GM18870 (cell line): ENCODE measurements at regions not wholly inside any gene's neighbourhood (a gene's known extent, or its start where the extent isn't known, plus 50 kb on each side); places are given as distances from the start of the nearest gene placed in this dataset.
"Not testable (repeated sequence)": the region's sequence is repeated elsewhere in the genome, so short reads cannot be mapped to it uniquely, and the experiment has no call there.

ENCODE experiments used
- ATAC-seq: cut with Tn5 transposase; IDR thresholded peaks from one replicate; pipeline ENCODE4 v1.9.1; 2021; ENCODE audit warnings: moderate library complexity; ENCODE audit not compliant: unreplicated experiment

DNA sequence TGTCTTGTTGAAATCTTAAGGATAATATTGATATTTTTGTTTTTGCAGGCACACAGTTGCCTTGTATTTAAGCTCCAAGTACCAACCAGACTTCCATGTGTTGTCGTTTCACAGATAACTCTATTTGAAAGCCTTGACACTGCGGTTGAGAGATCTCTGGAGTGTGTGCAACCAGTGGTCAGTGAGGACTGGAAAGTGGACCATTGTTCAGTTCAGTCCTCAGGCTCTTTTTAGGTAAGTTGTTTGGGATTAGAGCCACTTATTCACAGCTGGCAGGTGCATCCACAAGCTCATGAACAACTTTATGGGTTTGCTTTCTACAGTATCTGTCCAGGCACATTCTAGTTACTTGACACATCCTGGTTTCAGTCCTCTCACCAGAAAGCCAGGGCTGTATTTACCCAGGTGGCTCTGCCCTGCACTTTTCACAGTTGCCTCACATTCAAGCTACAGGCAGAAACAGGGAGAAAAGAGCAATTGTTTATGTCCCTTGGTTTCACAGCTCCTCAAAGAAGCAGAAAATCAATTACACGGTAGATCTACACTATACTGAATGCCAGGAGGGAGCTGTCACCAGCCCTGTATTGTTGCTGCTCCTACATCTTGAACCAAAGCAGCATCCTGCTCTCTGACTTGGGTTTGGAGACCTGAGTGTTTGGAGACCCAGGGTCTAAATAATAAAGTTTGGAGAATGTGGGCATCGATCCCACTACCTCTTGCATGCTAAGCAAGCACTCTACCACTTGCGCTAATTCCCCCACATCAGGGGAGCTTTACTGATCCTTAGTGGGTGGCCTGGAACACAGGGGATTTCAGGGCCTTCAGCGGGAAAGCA, 543.3 kb downstream of the PRIM2 start:
- not testable (repeated sequence) for ATAC-seq

GRCh38 chr6:57870083-57870482, 552.7 kb downstream of the PRIM2 start:
- ATAC-seq: not testable (repeated sequence)

- ATAC-seq: not testable (repeated sequence)
These were observed 556.0 kb downstream of the PRIM2 start for GRCh38 chr6:57873424-57873823.

DNA sequence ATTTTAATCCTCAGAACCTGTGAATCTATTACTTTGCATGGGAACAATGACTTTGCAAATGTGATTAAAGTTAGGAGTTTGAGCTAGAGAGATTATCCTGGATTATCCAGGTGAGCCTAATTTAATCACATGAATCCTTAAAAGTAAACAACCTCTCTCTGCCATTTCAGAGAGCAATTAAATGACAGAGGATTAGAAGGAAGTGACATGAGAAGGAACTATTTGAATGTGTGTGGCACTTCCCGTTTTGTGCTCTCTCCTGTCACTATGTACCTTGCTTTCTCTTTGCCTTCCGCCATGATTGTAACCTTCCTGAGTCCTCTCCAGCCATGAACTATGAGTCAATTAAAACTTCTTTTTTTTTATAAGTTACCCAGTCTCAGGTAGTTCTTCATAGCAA, 559.2 kb downstream of the PRIM2 start:
- ATAC-seq: not testable (repeated sequence)

DNA sequence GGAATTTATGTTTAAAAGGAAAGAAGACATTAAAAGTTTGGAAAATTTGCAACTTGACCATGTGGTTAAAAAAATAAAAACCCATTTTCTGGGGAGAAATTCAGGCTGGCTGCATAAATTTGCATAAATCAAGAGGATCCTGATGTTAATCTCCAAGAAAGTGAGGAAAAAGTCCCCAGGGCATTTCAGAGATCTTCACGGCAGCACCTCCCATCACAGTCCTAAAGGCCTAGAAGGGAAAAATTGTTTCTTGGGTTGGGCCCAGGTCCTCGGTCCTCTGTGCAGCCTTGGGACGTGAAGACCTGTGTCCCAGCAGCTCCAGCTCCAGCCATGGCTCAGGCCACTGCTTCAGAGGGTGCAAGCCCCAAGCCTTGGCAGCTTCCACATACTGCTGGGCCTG, 560.3 kb downstream of the PRIM2 start:
- not testable (repeated sequence) for ATAC-seq

- ATAC-seq: not testable (repeated sequence)
These were observed 561.4 kb downstream of the PRIM2 start for GRCh38 chr6:57878792-57879191.

DNA sequence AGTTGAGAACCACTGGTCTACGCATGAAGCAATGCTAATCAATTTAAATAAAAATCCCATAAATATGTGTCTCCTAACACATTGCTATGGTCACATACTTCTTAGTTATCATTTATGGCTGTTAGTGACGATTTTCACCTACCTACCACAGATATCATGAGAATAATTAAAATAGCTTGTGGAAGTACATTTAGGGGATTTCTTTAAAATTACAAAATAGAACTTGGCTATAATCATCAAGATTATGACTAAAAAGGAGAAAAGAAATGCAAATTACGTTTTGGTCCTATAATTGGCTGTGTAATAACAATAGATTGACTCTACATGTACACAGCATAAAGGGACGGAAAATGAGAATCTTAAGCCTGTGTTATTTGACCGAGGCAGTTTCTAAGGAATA, 581.4 kb downstream of the PRIM2 start:
- ATAC-seq: peak; percentile 72

DNA sequence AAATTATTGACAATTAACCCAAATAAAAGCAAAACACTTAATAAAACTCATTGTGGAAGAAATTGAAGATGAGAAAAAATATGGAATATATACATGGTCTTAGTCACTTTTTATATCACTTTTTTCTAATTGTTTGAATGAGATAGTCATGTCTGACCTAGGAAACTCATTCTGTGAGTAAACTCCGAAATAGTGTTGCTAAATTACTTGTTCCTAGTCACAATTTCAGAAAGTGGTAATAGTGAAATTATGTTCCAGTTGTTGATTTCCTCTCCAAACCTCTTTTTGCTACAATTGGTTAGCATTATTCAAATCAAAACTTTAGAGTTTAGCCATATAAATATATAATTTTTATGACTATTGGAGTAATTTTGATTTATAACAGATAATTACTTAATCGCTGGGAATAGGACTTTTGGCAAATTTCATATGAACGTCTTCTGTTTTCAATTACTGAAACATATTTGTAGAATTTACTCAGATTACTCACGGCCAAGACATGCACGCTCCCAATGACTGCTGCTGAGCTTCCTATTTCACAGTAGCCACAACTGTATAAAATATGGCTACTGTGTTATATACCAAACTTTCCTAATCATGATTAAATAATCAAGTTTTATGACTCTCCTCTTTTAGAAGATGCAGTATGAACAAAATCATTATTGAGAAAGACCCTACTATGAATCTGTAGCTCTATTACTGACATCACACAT, 583.4 kb downstream of the PRIM2 start:
- peak; percentile 41 for ATAC-seq

GRCh38 chr6:57901445-57901844, 584.0 kb downstream of the PRIM2 start:
- not testable (repeated sequence) for ATAC-seq

GRCh38 chr6:57904356-57904755, 586.9 kb downstream of the PRIM2 start:
- ATAC-seq: not testable (repeated sequence)

DNA sequence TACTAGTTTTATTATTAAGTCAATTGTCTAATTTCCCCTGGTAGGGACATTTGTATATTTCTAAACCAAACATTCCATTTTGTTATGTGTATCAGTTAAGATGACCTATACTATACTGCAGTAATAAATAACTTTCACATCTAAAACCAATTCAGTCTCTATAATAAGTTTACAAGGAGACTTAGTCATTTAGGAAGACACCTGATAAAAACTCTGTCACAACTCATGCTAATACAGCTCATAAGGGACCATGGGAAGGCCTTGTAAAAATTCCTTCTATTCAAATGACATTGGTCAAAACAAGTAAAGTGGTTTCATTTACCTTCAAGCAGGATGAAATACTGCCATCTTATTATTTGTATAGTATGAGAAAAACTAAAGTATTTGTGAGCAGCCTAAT, 597.9 kb downstream of the PRIM2 start:
- not testable (repeated sequence) for ATAC-seq

DNA sequence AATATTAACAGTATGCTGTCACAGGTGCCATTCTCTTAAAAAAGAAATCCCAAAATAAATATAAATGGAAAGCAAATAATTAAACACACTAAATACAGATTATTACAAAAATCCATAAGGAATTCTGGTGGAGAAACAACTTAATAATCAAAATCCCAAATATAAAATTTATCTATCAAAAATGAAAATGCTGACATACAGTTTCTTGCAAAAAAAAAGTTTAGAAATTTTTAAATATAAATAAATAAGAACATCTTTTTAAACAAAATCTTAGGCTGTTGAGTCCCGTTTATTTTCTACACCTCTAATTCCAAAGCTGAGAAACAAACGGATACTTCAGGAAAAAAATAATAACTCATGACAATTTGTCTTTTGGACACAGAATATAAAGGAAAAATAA, 625.5 kb downstream of the PRIM2 start:
- not testable (repeated sequence) for ATAC-seq

DNA sequence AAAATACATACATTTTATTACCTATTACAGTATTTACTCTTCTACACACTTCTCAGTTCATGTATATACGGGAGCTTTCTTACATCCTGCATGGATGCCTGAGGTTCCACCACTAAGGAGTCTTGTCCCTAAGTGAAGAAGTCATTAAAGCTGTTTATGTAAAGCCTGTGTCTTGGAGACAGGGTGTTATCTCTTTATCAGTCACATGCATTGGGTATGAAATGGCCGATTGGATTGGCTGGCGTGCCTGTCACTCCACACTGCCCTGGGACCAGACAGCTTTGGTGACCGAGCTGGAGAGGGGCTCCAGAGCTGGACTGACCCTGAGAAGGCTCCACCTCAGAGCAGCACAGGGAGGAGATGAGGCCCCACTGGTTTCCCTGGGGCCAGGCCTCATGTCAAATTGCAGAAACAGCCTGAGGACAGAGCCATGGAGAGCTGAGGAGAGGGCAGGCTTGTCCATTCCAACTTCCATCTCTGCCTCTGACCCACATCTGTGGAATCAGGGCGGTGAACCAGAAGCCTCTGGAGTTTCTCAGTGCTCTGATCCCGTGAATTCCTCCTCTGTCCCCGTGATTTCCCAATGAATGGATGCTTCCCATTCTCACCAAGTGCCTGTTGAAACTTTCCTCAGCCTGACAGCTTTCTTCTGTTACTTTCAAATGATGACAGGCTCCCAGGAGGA, 628.8 kb downstream of the PRIM2 start:
- not testable (repeated sequence) for ATAC-seq

DNA sequence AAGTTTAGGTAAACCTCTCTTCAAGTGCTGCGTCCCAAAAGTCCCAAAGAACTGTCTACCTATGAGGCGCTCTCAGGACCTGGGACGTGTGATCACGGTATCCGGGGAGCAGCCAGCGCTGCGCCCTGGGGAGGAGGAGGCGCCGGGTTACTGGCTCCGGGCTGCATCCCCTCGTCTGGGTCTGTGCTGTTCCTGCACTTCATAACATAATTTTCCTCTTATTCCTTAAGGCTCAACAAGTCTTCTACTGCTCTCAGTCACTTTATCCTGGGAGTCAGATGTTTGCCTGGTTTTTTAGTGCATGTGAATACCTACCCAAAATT, 629.3 kb downstream of the PRIM2 start:
- not testable (repeated sequence) for ATAC-seq

DNA sequence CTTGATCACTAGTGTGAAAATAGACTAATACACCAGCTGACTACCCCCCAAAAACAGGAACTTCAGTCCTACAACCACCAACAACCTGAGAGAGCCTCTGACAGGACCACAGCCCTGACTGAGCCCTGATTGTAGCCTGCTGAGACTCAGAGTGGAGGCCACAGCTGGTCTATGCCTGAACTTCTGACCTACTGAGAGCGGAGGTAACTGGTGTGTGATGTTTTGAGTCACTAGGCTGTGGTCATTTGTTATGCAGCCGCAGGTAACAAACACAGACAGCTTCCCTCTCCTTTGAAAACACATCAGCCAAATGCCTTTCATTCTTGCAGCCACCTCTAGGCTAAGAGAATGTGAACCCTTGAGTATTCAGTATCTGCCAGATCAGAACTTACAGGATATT, 631.1 kb downstream of the PRIM2 start:
- ATAC-seq: not testable (repeated sequence)

GRCh38 chr6:57950430-57950829, 633.0 kb downstream of the PRIM2 start:
- ATAC-seq: not testable (repeated sequence)

DNA sequence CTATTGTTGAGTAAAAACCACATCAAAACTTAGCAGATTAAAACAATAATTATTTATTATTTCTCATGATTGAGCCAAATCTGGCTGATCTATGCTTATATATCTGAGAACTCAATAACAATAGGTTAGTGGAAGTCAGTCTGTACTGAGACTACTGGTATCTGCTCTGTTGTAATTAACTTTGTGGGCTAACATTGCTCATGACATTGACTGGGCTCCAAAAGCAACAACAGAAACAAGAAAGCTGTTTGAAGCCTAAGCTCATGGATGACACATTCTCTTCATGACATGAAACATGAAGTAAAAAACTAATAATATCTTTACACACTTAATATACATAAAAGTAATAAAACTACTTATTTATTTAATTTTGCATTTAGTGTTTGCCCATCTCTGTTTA, 649.3 kb downstream of the PRIM2 start:
- ATAC-seq: not testable (repeated sequence)

- not testable (repeated sequence) for ATAC-seq
These were observed 654.5 kb downstream of the PRIM2 start for GRCh38 chr6:57971956-57972355.

DNA sequence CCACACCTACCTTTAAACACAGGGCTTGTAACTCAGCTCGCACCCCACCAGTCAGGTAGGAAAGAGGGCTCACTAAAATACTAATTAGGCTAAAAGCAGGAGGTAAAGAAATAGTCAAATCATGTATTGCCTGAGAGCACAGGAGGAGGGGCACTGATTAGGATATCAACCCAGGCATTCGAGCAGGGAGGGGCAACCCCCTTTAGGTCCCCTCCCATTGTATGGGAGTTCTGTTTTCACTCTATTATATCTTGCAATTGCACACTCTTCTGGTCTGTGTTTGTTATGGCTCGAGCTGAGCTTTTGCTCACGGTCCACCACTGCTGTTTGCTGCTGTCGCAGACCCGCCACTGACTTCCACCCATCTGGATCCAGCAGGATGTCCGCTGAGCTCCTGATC, 657.2 kb downstream of the PRIM2 start:
- no peak for ATAC-seq

GRCh38 chr6:57975127-57975526, 657.7 kb downstream of the PRIM2 start:
- not testable (repeated sequence) for ATAC-seq

DNA sequence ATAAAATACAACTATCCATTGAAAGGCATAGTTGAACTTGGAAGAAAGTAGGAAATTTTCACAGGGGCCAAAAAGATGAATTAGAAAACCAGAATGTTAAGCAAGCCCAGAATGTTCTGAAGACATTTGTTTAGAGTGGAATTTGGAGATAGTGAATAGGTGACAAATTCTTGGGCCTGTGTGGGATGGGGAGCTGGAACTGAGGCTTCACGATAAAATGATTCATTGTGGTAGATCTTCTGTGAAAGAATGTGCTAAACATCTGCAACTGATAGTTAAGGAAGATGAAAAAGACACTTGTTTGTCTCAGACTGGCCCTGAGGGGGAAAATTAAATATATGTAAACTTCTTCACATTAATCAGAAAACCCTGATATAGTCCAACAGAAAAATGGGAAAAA, 658.9 kb downstream of the PRIM2 start:
- ATAC-seq: not testable (repeated sequence)

DNA sequence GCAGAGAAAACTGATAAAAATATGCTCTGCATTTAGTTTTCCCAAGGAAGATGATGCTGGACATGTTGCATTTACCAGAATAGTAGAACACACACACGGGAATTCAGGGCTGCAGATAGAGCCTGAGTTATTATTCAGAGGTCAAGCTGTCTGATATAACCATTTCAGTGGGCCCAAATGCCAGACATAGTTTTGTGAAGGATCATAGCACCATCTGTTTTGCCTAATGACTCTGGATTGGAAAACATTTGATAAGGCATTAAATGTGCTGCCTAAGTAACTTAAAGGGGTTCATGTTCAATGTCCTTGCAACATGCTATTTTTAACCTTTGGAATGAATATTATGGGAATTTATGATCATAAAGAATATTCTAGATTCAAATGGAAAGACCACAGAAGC, 666.2 kb downstream of the PRIM2 start:
- not testable (repeated sequence) for ATAC-seq
